OCI-LY7 (cell line): ENCODE measurements at regions not wholly inside any gene's neighbourhood (a gene's known extent, or its start where the extent isn't known, plus 50 kb on each side); places are given as distances from the start of the nearest gene placed in this dataset.

Experiments
- BruUV-seq: library from RNA; stranded (reverse); fragments of 400-500 nt; replicated peaks from 2 replicates; lab custom pipeline; 2021; lab: Mats Ljungman, UMichigan
- CTCF ChIA-PET: fragments of 300-600 bp; sonication (Branson Sonifier 250); formaldehyde crosslinking; loops from one replicate; lab custom pipeline; 2022; ENCODE audit warnings: antibody characterized with exemption; ENCODE audit not compliant: unreplicated experiment; lab: Charles Lee
- POLR2A ChIA-PET: fragments of 300-600 bp; sonication (Branson Sonifier 250); formaldehyde crosslinking; loops from one replicate; lab custom pipeline; 2022; ENCODE audit warnings: antibody characterized with exemption; lab: Charles Lee
- DNase-seq: peaks from one replicate; pipeline ENCODE4 v3.0.0-alpha.2; 2015; ENCODE audit warnings: low spot score
- H2AFZ ChIP-seq: fragments of 200-600 bp; sonication (generic), shearing (Covaris generic); 2 replicates; pipeline ENCODE4 v1.6.1; 2014; ENCODE audit warnings: mild to moderate bottlenecking, antibody characterized with exemption, low read length, moderate library complexity
- H3K27ac ChIP-seq: fragments of 200-600 bp; sonication (generic); 2 replicates; pipeline ENCODE4 v1.5.1; 2014; ENCODE audit warnings: mixed run types, low read depth, mild to moderate bottlenecking, moderate library complexity, low read length, inconsistent platforms; ENCODE audit not compliant: poor library complexity, severe bottlenecking
- H3K36me3 ChIP-seq: fragments of 200-600 bp; sonication (generic); 2 replicates; pipeline ENCODE4 v1.6.1; 2014; ENCODE audit warnings: mild to moderate bottlenecking, antibody characterized with exemption, low read length, moderate library complexity, mixed read lengths; ENCODE audit not compliant: insufficient read depth
- H3K4me1 ChIP-seq: fragments of 200-600 bp; sonication (generic); 2 replicates; pipeline ENCODE4 v1.5.1; 2014; ENCODE audit warnings: mild to moderate bottlenecking, low read length; ENCODE audit not compliant: insufficient read depth, poor library complexity, severe bottlenecking
- H3K4me2 ChIP-seq: fragments of 200-600 bp; sonication (generic); 2 replicates; pipeline ENCODE4 v1.6.1; 2014; ENCODE audit warnings: mild to moderate bottlenecking, low read length
- H3K4me3 ChIP-seq: fragments of 200-600 bp; sonication (generic); 2 replicates; pipeline ENCODE4 v1.5.1; 2014; ENCODE audit warnings: mild to moderate bottlenecking, low read depth, low read length; ENCODE audit not compliant: poor library complexity, severe bottlenecking
- H3K79me2 ChIP-seq: fragments of 200-600 bp; sonication (generic); 2 replicates; pipeline ENCODE4 v1.6.1; 2016; ENCODE audit warnings: low read depth, mild to moderate bottlenecking, low read length, moderate library complexity, mixed read lengths; ENCODE audit not compliant: insufficient read depth
- H3K9me2 ChIP-seq: fragments of 200-600 bp; sonication (generic); 2 replicates; pipeline ENCODE4 v1.6.1; 2016; ENCODE audit warnings: mild to moderate bottlenecking, low read length, mixed read lengths; ENCODE audit not compliant: insufficient read depth
- H3K9me3 ChIP-seq: fragments of 200-600 bp; sonication (generic); 2 replicates; pipeline ENCODE4 v1.6.1; 2014; ENCODE audit warnings: mild to moderate bottlenecking, mixed run types, low read length, mixed read lengths
- H4K20me1 ChIP-seq: fragments of 200-600 bp; sonication (generic); 2 replicates; pipeline ENCODE4 v1.6.1; 2014; ENCODE audit warnings: mild to moderate bottlenecking, antibody characterized with exemption, low read length, moderate library complexity, mixed read lengths; ENCODE audit not compliant: insufficient read depth
- CTCF ChIP-seq: fragments of 200-600 bp; sonication (generic); conservative IDR thresholded peaks from 2 replicates; pipeline ENCODE4 v1.5.1; 2014; ENCODE audit warnings: mild to moderate bottlenecking, antibody characterized with exemption, low read length, moderate library complexity, mixed read lengths
- EZH2phosphoT487 ChIP-seq: fragments of 200-600 bp; sonication (generic); IDR thresholded peaks from 2 replicates; pipeline ENCODE4 v1.6.1; 2018; ENCODE audit warnings: low read depth, borderline replicate concordance, mild to moderate bottlenecking, mixed run types, antibody characterized with exemption, low read length, moderate library complexity, mixed read lengths
- intact Hi-C: fragments of 100-400 bp; cut with micrococcal nuclease; formaldehyde crosslinking; loops from one replicate; pipeline ENCODE4 v1.10.0; 2022; ENCODE audit not compliant: unreplicated experiment

DNA sequence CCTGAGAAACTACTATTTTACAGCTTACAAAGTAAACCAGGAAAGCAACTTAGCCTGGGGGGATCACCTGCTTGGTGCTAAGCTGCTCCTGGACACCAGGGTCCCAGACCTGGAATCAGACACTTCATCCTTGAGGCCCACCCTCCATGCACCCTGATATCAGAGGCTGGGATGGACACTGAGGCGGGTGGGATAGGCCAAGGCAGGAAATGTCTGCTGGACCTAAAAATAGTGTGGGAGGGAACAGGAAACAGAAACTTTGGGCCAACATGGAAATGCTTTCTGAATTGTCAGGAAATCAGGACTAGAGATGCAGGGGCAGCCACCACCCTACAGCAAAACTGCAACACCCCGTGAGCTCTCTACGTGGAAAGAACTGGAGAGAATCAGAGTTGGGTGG lies 101.5 kb upstream of the PODXL start:
- Histone ChIP-seq H3K4me3 (no peak overlapping the region), H2AFZ (no peak overlapping the region), H3K4me2 (no peak overlapping the region), H3K79me2 (no peaks in the 10 kb centered on the region), H3K9me2 (no peaks in the 10 kb centered on the region), H3K9me3 (no peaks in the 10 kb centered on the region), H3K27ac (no peak overlapping the region), H3K4me1 (no peaks in the 10 kb centered on the region), H3K36me3 (no peaks in the 10 kb centered on the region), H4K20me1 (no peaks in the 10 kb centered on the region)
- TF ChIP-seq EZH2phosphoT487 (no peak), CTCF (no peak)
- intact Hi-C loops, result no loop called here
- BruUV-seq, result no TSS peak
- ChIA-PET POLR2A (no interaction called here), CTCF (no interaction called here)
- no peak for DNase-seq

DNA sequence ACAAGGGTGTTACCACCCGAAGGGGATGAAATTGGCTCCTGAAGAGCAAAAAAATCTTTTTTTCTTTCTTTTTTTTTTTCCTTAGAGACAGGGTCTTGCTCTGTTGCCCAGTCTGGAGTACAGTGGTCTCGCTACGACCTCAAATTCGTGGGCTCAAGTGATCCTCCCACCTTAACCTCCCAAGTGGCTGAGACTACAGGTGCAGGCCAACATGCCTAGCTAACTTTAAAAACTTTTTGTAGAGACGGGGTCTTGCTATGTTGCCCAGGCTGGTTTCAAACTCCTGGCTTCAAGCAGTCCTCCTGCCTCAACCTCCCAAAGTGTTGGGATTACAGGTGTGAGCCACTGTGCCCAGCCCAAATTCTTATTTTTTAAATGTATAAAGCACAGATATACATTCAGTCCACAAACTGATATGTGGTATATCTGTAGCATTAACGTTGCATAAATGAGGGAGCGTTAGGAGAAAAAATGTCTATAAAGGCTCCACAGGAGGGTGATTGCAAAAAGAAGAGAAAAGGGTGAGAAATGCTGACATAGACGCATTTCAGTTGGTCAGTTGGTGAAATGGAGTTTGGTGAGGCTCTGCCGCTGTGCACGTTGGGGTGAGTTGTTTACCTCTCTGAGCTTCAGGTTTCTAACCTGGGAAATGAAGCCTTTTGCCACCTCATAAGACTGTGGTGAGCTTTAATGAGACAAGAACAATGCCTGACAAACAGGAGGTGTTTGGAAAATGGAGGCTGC lies 100.7 kb upstream of the PODXL start:
- intact Hi-C loops, result no loop called here
- no peak for DNase-seq
- Histone ChIP-seq H3K9me2 (no peaks in the 10 kb centered on the region), H3K4me3 (no peak overlapping the region), H3K9me3 (no peaks in the 10 kb centered on the region), H3K4me1 (no peaks in the 10 kb centered on the region), H3K4me2 (no peak overlapping the region), H2AFZ (no peak overlapping the region), H3K79me2 (no peaks in the 10 kb centered on the region), H3K27ac (no peak overlapping the region), H3K36me3 (no peaks in the 10 kb centered on the region), H4K20me1 (no peaks in the 10 kb centered on the region)
- BruUV-seq, result no TSS peak
- ChIA-PET CTCF (no interaction called here), POLR2A (interaction anchor here (0.6 kb wide), 1 partner anchor 21 kb away, joined by 6 read pairs; no protein-coding TSS in a partner anchor)
- no peak for TF ChIP-seq EZH2phosphoT487
- no peak for TF ChIP-seq CTCF

DNA sequence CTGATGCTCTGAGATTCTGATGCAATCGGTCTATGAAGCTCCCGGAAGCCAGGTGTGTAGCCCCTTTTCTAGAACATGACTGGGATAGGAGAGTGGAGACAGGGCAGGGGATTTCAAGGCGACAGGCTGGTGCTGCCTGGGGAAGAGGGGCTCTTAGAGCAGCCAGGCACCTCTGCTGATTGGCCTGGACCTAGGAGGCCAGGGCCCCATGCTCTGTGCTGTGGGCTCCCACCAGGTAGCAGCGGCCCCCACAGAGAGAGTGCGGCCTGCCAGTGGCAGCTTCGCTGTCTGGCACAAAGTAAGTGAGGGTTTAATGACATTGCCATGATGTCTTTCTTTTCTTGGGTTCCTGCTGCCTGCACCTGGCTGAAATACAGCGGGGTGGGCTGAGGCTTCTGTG lies 99.4 kb upstream of the PODXL start:
- H3K9me3 ChIP-seq, result no peaks in the 10 kb centered on the region
- H3K4me3 ChIP-seq, result no peak overlapping the region
- no peak overlapping the region for H3K4me2 ChIP-seq
- no peaks in the 10 kb centered on the region for H3K9me2 ChIP-seq
- H3K4me1 ChIP-seq, result no peaks in the 10 kb centered on the region
- no peak overlapping the region for H2AFZ ChIP-seq
- H3K79me2 ChIP-seq, result no peaks in the 10 kb centered on the region
- CTCF ChIA-PET, result no interaction called here
- DNase-seq, result no peak
- TF ChIP-seq EZH2phosphoT487 (no peak), CTCF (no peak)
- no peaks in the 10 kb centered on the region for H4K20me1 ChIP-seq
- no TSS peak for BruUV-seq
- intact Hi-C loops, result loop anchor here (2.0 kb wide), 1 partner anchor 111 kb away; no protein-coding TSS in a partner anchor
- H3K27ac ChIP-seq, result no peak overlapping the region
- no peaks in the 10 kb centered on the region for H3K36me3 ChIP-seq
- POLR2A ChIA-PET, result no interaction called here
